ENCODE measurements at regions not wholly inside any gene's neighbourhood (a gene's known extent, or its start where the extent isn't known, plus 50 kb on each side); places are given as distances from the start of the nearest gene placed in this dataset.

GRCh38 chr4:24105327-24106038 lies 215.6 kb upstream of the PPARGC1A start:
- DNase-seq (ENCODE audit: low read depth): no peak

- no peak for DNase-seq (ENCODE audit: low read depth)
These were observed 214.3 kb upstream of the PPARGC1A start for GRCh38 chr4:24104158-24104565.

DNA sequence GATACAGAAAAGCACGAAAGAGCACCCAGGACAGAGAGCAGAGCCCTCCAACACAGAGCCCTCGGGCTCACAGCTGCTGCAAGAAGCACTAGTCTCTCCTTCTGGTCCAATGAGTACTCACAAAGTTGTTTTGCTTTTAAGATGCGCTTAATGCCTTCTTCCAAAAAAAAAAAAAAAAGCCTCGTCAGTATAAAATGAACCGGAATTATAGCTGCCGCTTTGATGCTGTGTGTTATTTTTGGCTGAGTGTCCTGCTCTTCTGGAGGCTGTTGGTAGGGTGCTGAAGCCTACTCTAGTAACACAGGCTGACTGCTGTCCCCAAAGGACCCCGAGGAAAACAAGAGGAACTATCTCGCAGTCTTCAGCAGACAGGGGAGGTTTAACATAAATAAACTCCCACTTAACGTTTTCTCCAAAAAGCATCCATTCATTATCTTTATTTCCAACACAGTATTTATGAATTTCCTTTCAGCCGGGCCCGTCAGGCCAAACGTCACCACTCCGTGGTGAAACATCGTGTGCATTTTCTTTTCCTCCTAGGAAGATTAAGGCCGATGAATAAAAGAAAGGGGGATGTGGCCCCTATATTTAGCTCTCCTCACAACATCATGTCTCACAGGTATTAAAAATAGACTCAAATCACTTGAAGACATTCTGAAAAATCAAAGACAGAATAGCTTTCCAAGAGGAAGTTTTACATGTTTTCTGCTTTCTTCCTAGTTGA lies 213.7 kb upstream of the PPARGC1A start:
- no peak for DNase-seq (ENCODE audit: low read depth)

DNA sequence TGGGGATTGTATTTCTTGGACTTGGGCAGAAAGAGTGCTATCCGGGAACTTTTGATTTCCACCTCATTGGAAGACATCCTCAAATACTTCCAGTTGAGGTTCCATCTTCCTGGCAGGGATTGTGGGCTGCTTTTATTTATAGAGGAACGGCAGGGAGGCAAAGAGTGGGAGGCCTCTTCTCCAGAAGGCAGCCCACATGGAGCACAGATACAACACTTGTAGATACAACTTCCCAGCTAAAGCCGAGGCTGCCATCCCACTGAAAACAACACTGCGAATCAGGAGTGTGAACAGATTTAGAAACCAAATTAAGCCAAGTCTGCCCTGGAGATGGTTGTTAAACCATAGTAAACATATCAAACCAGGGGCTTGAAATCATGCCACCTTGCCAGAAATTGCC lies 212.8 kb upstream of the PPARGC1A start:
- no peak for DNase-seq (ENCODE audit: low read depth)

DNA sequence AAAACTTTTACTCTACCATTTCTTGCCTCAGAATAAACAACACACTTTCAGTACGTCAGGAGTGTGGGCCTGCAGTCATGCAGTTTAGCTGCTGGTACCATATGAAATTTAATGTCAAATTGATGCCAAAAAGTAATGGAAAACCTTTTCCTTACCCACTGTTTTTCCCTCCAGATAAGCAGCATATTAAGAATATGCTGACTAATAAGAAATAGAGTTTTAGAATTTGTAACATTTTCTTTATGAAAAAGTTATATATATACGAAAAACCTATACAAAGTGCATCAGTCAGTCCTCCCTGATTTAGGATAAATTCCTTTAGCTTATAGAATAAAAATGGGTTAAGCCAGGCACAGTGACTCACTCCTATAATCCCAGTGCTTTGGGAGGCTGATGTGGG lies 206.8 kb upstream of the PPARGC1A start:
- DNase-seq (ENCODE audit: low read depth): no peak

DNA sequence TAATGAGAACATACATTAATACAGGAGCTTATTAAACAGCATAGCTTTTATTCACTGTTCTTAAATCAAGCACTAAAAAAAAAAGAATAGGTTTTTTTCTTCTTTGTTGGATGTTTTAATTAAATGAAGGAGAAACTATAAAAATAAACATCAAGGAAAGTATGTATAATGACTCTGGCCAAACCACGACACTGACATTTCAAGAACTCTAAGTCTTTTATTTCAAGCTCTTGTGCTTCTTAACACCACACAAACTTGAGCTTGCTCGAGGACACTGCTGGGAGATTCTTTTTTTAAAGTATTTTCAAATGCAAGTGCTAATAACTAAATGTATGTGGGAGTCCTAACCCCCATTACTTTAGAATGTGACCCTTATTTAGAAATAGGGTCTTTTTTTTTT lies 204.9 kb upstream of the PPARGC1A start:
- DNase-seq (ENCODE audit: low read depth): no peak

DNA sequence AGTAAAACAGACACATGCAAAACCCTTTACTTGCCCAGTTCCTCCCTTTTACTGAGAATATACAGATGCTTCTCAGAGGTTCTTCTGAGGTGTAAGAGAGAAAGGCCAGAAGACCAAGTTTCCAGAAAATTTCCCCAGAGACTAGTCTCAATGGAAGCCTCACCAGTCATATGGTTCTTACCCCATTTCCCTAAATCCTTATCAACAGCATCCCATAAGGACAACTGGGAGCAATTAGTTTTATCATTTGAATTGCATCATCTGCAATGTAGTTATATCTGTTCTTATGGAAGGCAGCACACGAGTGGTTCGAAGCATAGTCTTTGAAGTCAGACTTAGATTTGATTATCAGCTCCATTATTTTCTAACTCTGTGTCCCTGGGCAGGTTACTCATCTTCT lies 203.6 kb upstream of the PPARGC1A start:
- DNase-seq (ENCODE audit: low read depth): no peak

- DNase-seq (ENCODE audit: low read depth): no peak
These were observed 201.9 kb upstream of the PPARGC1A start for GRCh38 chr4:24091639-24092233.

- no peak for DNase-seq (ENCODE audit: low read depth)
These were observed 200.1 kb upstream of the PPARGC1A start for GRCh38 chr4:24089851-24090534.

- DNase-seq (ENCODE audit: low read depth): no peak
These were observed 191.0 kb upstream of the PPARGC1A start for GRCh38 chr4:24080871-24081270.

- DNase-seq (ENCODE audit: low read depth): no peak
These were observed 188.6 kb upstream of the PPARGC1A start for GRCh38 chr4:24078347-24078962.

DNA sequence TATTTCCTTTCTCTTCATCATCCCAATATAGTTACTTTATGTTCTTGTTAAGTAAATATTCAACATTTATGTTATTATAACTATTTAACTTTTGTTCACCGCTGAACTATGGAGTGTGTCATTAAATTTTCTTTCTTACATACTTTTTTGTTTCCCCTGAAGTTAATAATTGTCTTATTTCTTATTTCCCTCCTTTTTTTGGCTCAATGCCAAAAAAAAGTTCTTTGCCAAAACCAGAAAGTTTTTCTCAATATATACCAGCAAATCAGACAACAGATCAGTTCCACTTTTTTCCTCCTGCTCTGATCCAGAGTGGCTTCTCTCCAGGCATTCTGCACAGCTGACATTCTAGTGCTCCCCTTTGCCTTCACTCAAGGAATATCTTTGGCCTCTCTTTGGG lies 187.0 kb upstream of the PPARGC1A start:
- no peak for DNase-seq (ENCODE audit: low read depth)

GRCh38 chr4:24073948-24074347 lies 184.1 kb upstream of the PPARGC1A start:
- DNase-seq (ENCODE audit: low read depth): no peak

- DNase-seq (ENCODE audit: low read depth): no peak
These were observed 181.9 kb upstream of the PPARGC1A start for GRCh38 chr4:24071612-24072372.

DNA sequence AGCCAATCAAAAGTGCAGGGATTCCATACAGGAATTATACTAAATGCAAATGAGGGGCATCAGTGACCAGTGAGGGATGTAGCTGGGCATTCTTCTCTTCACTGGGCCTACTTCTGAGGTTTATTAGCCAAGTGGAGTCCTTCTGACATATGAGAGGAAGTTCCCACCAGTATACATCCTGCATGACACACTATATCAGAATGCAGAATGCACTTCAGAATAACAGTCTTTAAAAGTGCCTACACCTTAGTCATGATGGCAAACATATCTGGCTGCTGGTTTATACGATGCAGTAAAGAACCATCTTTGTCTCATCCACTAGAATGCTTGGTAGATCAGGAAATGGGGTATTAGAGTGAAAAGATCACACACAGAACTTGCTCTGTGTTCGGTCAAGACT lies 180.3 kb upstream of the PPARGC1A start:
- DNase-seq (ENCODE audit: low read depth): no peak

DNA sequence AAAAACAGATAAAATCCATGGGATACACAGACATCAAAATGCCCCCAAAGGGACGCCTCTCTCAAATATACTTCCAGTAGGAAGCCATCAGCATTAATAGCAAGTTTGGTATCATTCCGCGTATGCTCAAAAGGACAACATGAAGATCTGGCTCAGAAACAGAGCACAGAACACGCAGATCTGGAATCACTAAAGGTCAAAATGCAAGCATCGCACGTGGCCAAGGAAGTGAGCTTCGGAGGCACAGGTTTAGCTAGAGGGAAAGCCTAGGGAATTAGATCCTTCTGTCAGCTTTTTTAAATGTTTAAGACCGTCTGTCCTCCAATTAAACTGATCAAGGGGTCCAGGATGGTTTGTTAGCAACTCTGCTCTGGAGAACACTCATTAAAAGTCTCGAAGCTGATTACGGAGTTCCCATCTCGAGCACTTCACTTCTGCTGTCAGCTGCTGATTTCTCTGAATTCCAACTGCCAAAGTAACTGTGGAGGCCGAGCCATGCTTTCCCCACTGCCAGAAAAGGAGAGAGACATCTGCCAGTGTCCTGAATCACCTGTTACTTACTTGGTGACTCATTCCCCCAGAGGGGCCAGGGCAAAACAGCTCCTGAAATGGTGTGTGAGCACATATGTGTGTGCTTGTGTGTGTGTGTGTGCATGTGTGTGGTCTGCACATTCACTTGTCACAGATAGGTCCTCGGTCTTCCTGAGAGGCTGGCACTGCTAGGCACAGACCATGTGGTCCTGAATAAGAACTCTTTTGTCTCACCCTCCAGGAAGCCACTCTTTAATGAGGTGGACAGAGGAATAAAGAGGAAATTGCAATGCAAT lies 177.7 kb upstream of the PPARGC1A start:
- no peak for DNase-seq (ENCODE audit: low read depth)

DNA sequence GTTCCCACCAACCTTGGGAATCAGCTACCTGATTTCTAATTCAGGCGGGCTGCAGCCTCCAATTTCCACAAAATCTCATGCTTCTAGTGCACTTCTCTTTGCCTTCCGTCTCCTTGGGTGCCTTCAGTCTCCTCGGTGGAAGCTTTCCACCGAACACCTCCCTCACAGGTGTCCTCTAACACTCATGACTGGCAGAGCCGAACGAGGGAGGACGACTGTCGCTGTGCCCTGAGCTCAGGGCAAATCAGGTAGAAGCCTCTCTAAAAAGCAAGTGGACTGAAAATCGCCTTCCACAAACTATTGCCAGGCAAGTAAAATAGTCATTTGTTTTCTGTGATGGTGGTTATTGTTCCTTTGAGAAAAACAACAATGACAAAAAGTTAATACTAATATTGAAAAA lies 176.1 kb upstream of the PPARGC1A start:
- no peak for DNase-seq (ENCODE audit: low read depth)

GRCh38 chr4:24063731-24064130 lies 173.9 kb upstream of the PPARGC1A start:
- DNase-seq (ENCODE audit: low read depth): no peak

DNA sequence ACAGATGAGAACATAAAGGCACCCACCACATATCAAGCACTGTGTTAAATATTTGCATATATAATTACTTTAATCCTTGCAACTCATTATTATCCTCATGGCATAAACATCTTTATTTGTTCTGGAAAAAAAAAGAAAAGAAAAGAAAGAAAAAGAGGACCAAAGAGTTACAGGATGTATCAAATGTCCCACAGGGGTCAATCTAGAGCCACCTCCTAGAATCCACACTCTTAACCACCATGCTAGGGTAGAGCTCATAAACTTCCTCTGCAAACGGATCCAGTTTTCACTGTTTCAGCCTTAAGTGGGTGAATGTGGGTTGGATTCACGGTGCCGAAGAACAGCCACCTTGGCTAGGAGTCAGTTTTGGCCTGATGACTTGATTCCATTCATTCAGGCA lies 171.1 kb upstream of the PPARGC1A start:
- DNase-seq (ENCODE audit: low read depth): no peak

DNA sequence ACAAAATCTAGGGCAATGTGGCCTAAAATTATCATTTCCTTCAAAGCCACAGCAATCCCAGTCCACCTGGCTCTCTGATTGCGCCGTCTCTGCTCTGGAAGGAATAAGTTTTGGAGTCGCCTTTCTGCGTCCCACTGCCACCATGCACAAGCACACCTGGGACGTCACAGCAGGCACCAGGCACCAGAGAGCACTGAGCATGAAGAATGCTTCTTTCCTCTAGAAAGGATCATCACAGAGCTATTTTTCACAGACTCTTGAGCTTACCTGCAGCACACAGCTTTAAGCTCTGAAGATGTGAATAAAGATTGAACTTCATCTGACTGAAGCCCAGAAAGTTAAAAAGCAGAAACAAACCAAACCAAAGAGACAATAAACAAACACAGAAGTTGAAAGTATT lies 170.0 kb upstream of the PPARGC1A start:
- DNase-seq (ENCODE audit: low read depth): no peak
